Kidney (tissue), 13 donors: ENCODE measurements at regions not wholly inside any gene's neighbourhood (a gene's known extent, or its start where the extent isn't known, plus 50 kb on each side); places are given as distances from the start of the nearest gene placed in this dataset.

Experiments
- DNase-seq, 5 donors: peaks; one replicate each; pipeline ENCODE4 v3.0.0-alpha.2; 2013 to 2020
- FAIRE-seq: peaks from 2 replicates; lab custom pipeline; 2012; peaks lifted over from hg19 to GRCh38; lab: Jason Lieb, UNC
- H3K27ac ChIP-seq, 2 donors: one replicate each; pipeline ENCODE4 v1.7.0; 2013; ENCODE audit warnings: low read depth in 2 of 2, low read length in 2 of 2, inconsistent platforms in 1 of 2
- H3K27me3 ChIP-seq: one replicate; pipeline ENCODE4 v1.7.1; 2013; ENCODE audit warnings: low read length, inconsistent platforms; ENCODE audit not compliant: control insufficient read depth, insufficient read depth
- H3K36me3 ChIP-seq, 3 donors: one replicate each; pipeline versions ENCODE4 v1.7.0 to v1.7.1; 2013; ENCODE audit warnings: low read length in 3 of 3, control low read depth in 1 of 3, inconsistent platforms in 1 of 3; ENCODE audit not compliant: insufficient read depth in 3 of 3, control insufficient read depth in 2 of 3
- H3K4me1 ChIP-seq, 3 donors: one replicate each; pipeline versions ENCODE4 v1.7.0 to v1.7.1; 2013; ENCODE audit warnings: low read length in 3 of 3, inconsistent platforms in 1 of 3, low read depth in 1 of 3; ENCODE audit not compliant: control insufficient read depth in 2 of 3, insufficient read depth in 2 of 3
- H3K4me3 ChIP-seq, 3 donors: one replicate each; pipeline versions ENCODE4 v1.7.0 to v1.8.1; 2013; ENCODE audit warnings: low read length in 3 of 3, control low read depth in 1 of 3, inconsistent platforms in 1 of 3
- H3K9ac ChIP-seq, 3 donors: one replicate each; pipeline versions ENCODE4 v1.7.0 to v1.7.1; 2013; ENCODE audit warnings: low read length in 3 of 3, control low read depth in 1 of 3, inconsistent platforms in 1 of 3
- H3K9me3 ChIP-seq, 3 donors: one replicate each; pipeline versions ENCODE4 v1.7.0 to v1.7.1; 2013; ENCODE audit warnings: low read length in 3 of 3, control low read depth in 1 of 3, inconsistent platforms in 1 of 3; ENCODE audit not compliant: control insufficient read depth in 2 of 3, insufficient read depth in 1 of 3
- intact Hi-C: fragments of 100-400 bp; cut with DNase I; formaldehyde crosslinking; loops from one replicate; pipeline ENCODE4 v1.11.1; 2022
- TF ChIP-seq, protein P1 (sequence below): IDR thresholded peaks from 3 replicates; pipeline ENCODE4 v1.5.1; 2012; ENCODE audit warnings: mild to moderate bottlenecking, moderate library complexity, borderline replicate concordance; ENCODE audit not compliant: insufficient read depth; ENCODE audit errors: extremely low read depth
- donor health status: control.
- donor health status: control.
- donor health status: control.
- donor health status: control.
- donor health status: control.
- donor health status: DM: yes; HTN: yes; CAD: no.
- donor health status: Normal renal cell carcinoma (clear cell type).

DNA sequence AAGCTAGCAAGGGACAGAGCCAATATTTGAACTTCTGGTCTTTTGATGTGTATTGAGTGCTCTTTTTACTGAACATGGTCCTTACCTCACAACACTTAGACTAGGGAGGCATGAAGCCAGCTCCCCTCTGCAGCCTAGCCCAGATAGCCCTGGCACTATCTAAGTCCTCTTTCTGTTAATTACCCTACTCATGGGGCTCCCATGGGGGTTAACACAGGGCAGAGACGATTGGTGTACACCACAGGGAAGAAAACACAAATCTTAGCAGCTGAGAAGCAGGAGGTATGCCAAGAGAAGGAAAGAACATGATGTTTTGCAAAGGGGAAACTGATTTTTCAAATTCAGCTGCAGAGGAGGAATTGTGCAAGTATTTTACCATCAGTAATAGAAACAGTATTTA is 383.8 kb downstream of the TMEM232 start:
- H3K4me1 ChIP-seq = no peaks in the 10 kb centered on the region
- no peaks in the 10 kb centered on the region for H3K36me3 ChIP-seq
- no peaks in the 10 kb centered on the region for H3K9me3 ChIP-seq
- no peak overlapping the region for H3K9ac ChIP-seq
- no peak for FAIRE-seq
- intact Hi-C loops = no loop called here
- DNase-seq = no peak
- no peaks in the 10 kb centered on the region for H3K27me3 ChIP-seq
- no peak overlapping the region for H3K4me3 ChIP-seq
- H3K27ac ChIP-seq = no peak overlapping the region
- TF ChIP-seq, protein P1, sequence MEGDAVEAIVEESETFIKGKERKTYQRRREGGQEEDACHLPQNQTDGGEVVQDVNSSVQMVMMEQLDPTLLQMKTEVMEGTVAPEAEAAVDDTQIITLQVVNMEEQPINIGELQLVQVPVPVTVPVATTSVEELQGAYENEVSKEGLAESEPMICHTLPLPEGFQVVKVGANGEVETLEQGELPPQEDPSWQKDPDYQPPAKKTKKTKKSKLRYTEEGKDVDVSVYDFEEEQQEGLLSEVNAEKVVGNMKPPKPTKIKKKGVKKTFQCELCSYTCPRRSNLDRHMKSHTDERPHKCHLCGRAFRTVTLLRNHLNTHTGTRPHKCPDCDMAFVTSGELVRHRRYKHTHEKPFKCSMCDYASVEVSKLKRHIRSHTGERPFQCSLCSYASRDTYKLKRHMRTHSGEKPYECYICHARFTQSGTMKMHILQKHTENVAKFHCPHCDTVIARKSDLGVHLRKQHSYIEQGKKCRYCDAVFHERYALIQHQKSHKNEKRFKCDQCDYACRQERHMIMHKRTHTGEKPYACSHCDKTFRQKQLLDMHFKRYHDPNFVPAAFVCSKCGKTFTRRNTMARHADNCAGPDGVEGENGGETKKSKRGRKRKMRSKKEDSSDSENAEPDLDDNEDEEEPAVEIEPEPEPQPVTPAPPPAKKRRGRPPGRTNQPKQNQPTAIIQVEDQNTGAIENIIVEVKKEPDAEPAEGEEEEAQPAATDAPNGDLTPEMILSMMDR = no peak

DNA sequence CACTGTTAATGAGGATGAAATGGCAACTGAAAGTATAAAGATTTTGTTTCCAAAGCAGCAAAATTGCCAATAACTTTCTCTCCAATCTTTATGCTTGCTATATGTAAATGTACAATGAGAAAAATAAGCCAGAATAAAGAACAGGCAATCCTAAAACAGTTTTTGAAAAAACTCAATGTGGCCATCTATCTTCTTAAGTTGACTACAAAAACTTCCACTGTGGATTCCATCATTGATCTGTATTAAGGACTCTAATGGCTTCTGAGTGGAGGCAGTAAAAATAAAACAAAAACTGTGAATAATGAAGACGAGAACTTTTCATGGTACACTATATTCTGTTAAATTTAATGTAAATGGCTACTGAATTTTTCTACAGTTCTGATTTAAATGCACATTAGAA is 382.9 kb downstream of the TMEM232 start:
- Histone ChIP-seq H3K9ac (no peak overlapping the region), H3K36me3 (no peaks in the 10 kb centered on the region), H3K4me1 (no peaks in the 10 kb centered on the region), H3K27ac (no peak overlapping the region), H3K9me3 (no peaks in the 10 kb centered on the region), H3K27me3 (no peaks in the 10 kb centered on the region), H3K4me3 (no peak overlapping the region)
- intact Hi-C loops = no loop called here
- FAIRE-seq = no peak
- TF ChIP-seq, protein P1 = no peak
- DNase-seq = no peak

DNA sequence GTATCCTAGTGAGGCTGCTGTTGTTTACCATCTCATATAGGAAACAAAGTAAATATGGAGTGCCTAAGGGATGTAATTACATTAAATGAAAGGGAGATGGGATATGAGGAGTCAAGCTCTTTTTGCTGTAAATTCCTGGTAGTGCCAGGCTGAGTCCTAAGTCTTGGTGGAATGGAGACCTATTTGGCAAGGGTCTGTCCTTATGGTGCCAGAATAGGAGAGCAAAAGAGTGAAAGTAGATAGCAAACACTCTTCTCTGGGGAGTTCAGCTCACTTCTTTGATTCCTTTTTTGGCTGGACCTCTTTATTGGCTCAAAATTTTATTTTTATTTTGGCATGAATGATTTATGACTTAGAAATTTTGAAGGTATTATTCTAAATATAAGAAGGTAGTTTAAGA is 380.8 kb downstream of the TMEM232 start:
- DNase-seq (no peak), FAIRE-seq (no peak)
- no peaks in the 10 kb centered on the region for H3K27me3 ChIP-seq
- TF ChIP-seq, protein P1 = no peak
- intact Hi-C loops = no loop called here
- H3K27ac ChIP-seq = no peak overlapping the region
- no peaks in the 10 kb centered on the region for H3K4me1 ChIP-seq
- no peak overlapping the region for H3K9ac ChIP-seq
- H3K9me3 ChIP-seq = no peaks in the 10 kb centered on the region
- no peaks in the 10 kb centered on the region for H3K36me3 ChIP-seq
- H3K4me3 ChIP-seq = no peak overlapping the region

DNA sequence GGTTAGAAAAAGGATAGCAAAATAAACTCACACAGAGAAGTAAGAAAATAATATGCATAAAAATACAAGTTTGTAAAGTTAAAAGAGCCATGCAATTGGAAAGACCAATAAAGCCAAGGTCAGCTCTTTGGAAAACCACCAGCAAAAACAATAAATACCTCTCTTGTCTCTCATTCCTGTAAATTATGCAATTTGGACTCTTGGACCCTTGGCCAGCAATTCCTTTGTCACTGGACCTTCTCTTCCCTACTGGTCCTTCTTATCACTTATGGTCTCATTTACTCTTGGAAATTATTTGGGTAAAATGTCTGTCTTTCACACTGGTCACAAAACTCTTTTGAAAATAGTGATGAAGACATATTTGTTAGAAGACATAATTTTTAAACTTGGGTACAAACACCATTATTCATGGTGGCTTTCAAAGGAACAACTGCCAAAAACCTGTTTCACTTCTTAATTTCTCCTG is 379.5 kb downstream of the TMEM232 start:
- no peaks in the 10 kb centered on the region for H3K27me3 ChIP-seq
- H3K9me3 ChIP-seq = no peaks in the 10 kb centered on the region
- intact Hi-C loops = no loop called here
- H3K27ac ChIP-seq = no peak overlapping the region
- no peaks in the 10 kb centered on the region for H3K4me1 ChIP-seq
- no peak overlapping the region for H3K9ac ChIP-seq
- no peak for FAIRE-seq
- TF ChIP-seq, protein P1 = no peak
- no peaks in the 10 kb centered on the region for H3K36me3 ChIP-seq
- no peak overlapping the region for H3K4me3 ChIP-seq
- DNase-seq = peak in 1 of 5 donors; percentile 3
